ENCODE measurements at regions not wholly inside any gene's neighbourhood (a gene's known extent, or its start where the extent isn't known, plus 50 kb on each side); places are given as distances from the start of the nearest gene placed in this dataset.

GRCh38 chr2:225998653-225999052 lies 599.1 kb downstream of the NYAP2 start:
- intact Hi-C loops (cut with DNase I): no loop called here
- no peaks in the 10 kb centered on the region for H3K36me3 ChIP-seq
- peaks cover 0 to 11% (median 0%) of the 10 kb centered on the region in 12 donors for H3K4me1 ChIP-seq
- WGBS, 4 donors: 74 to 82% (median 77%) methylated on average over 4 of the region's 4 CpGs
- no peak overlapping the region for H3K27ac ChIP-seq
- no peak for DNase-seq
- H3K9me3 ChIP-seq: no peaks in the 10 kb centered on the region
- no peak for ATAC-seq
- H3K4me3 ChIP-seq: no peak overlapping the region
- TF ChIP-seq POLR2A (IDR thresholded peaks at IDR 0.05): no peak
- no peak for TF ChIP-seq CTCF (IDR thresholded peaks at IDR 0.05)
- no peaks in the 10 kb centered on the region for H3K27me3 ChIP-seq

- 90 to 94% (median 92%) methylated on average over 3 of the region's 3 CpGs for WGBS, 4 donors
- ATAC-seq (no peak), DNase-seq (no peak)
- Histone ChIP-seq H3K36me3 (no peaks in the 10 kb centered on the region), H3K4me1 (peaks cover 0 to 11% (median 0%) of the 10 kb centered on the region in 12 donors), H3K27ac (no peak overlapping the region), H3K4me3 (no peak overlapping the region), H3K9me3 (no peaks in the 10 kb centered on the region), H3K27me3 (no peaks in the 10 kb centered on the region)
- no peak for TF ChIP-seq CTCF (IDR thresholded peaks at IDR 0.05)
- no peak for TF ChIP-seq POLR2A (IDR thresholded peaks at IDR 0.05)
- intact Hi-C loops (cut with DNase I): no loop called here
Observed at GRCh38 chr2:225998116-225998515, 598.6 kb downstream of the NYAP2 start.

GRCh38 chr2:225996462-225996828 lies 596.9 kb downstream of the NYAP2 start:
- 86 to 96% (median 90%) methylated on average over 2 of the region's 2 CpGs for WGBS, 4 donors
- DNase-seq: no peak
- no peak for TF ChIP-seq CTCF (IDR thresholded peaks at IDR 0.05)
- TF ChIP-seq POLR2A (IDR thresholded peaks at IDR 0.05): no peak
- H3K4me1 ChIP-seq: no peaks in the 10 kb centered on the region
- H3K4me3 ChIP-seq: no peak overlapping the region
- H3K36me3 ChIP-seq: no peaks in the 10 kb centered on the region
- H3K9me3 ChIP-seq: no peaks in the 10 kb centered on the region
- intact Hi-C loops (cut with DNase I): no loop called here
- peak overlapping the region in 1 of 12 donors; percentile 37 for H3K27ac ChIP-seq
- no peak for ATAC-seq
- H3K27me3 ChIP-seq: no peaks in the 10 kb centered on the region

GRCh38 chr2:225995796-225996461 lies 596.4 kb downstream of the NYAP2 start:
- intact Hi-C loops (cut with DNase I): no loop called here
- WGBS, 4 donors: 53 to 61% (median 56%) methylated on average over 2 of the region's 2 CpGs
- ATAC-seq: peak in 3 of 4 donors; percentile 55 to 87 (median 57)

More at GRCh38 chr2:225995796-225996461, 596.4 kb downstream of the NYAP2 start:
- H3K27me3 ChIP-seq: no peaks in the 10 kb centered on the region
- TF ChIP-seq CTCF (IDR thresholded peaks at IDR 0.05) (no peak), POLR2A (IDR thresholded peaks at IDR 0.05) (no peak)
- H3K9me3 ChIP-seq: no peaks in the 10 kb centered on the region
- no peak overlapping the region for H3K4me3 ChIP-seq
- DNase-seq: peak in 3 of 5 donors; percentile 23 to 32 (median 25)
- H3K36me3 ChIP-seq: no peaks in the 10 kb centered on the region
- no peaks in the 10 kb centered on the region for H3K4me1 ChIP-seq
- peak overlapping the region in 2 of 12 donors; percentile 16 to 37 for H3K27ac ChIP-seq

All from heart left ventricle (tissue), 16 donors.